AG20443 (cell line): ENCODE measurements at regions not wholly inside any gene's neighbourhood (a gene's known extent, or its start where the extent isn't known, plus 50 kb on each side); places are given as distances from the start of the nearest gene placed in this dataset.
"Not testable (repeated sequence)": the region's sequence is repeated elsewhere in the genome, so short reads cannot be mapped to it uniquely, and the experiment has no call there.

Experiments
- DNase-seq: peaks from one replicate; pipeline ENCODE4 v3.0.0; 2012; ENCODE audit warnings: low spot score, mixed read lengths

DNA sequence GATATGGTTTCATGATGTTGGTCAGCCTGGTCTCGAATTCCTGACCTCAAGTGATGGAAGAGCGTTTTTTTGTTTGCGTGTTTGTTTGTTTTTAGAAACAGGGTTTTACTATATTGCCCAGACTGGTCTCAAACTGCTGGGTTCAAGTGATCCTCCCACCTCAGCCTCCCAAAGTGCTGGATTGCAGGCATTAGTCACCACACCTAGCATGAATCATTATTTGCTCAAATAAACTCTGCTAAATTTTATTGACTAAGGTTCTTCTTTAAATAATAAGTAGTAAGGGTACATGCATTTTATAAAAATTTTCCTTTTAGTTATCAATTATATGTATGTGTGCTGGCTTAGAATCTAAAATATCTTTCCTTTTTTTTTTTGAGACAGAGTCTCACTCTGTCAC lies 52.9 kb downstream of the ZBTB9 start:
- no peak for DNase-seq

GRCh38 chr6:33508935-33509926 lies 54.9 kb downstream of the ZBTB9 start:
- DNase-seq: peak; percentile 40

DNA sequence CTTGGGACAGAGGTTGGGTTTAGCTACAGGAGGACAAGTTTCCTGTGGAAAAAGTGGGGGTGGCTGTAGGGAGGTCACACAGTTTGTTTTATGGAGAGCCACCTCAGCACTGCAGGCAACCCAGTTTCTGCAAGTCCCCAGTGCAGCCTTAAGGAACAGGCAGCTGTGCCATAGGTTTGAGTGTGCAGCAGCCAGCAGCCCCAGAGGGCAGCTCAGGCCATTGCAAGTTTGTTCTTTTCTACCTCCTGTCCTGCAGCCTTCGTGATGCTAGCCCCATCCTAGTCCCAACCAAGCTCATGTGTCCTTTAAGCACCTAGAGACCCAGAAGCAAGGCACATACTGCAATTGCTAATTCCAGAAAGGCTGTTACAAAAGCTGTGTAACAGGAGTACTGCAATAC lies 58.8 kb downstream of the ZBTB9 start:
- no peak for DNase-seq

DNA sequence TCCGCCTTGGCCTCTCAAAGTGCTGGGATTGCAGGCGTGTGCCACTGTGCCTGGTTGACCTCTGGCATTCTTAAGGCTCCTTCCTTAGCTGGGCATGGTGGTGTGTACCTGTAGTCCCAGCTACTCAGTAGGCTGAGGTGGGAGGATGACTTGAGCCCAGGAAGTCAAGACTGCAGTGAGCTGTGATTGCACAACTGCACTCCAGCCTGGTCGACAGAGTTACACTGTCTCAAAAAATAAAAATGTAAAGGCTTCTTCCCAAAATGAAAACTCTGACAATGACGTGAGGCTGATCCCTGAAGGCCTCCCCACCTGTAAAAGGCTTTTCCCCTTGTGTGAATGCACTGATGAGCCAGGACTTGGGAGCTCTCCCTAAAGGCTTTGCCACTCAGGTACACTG lies 62.4 kb downstream of the ZBTB9 start:
- no peak for DNase-seq

- not testable (repeated sequence) for DNase-seq
These were observed 59.2 kb downstream of the BAK1 start for GRCh38 chr6:33520636-33521488.

- no peak for DNase-seq
These were observed 58.5 kb downstream of the BAK1 start for GRCh38 chr6:33521489-33522091.
